ENCODE measurements at regions not wholly inside any gene's neighbourhood (a gene's known extent, or its start where the extent isn't known, plus 50 kb on each side); places are given as distances from the start of the nearest gene placed in this dataset.

DNA sequence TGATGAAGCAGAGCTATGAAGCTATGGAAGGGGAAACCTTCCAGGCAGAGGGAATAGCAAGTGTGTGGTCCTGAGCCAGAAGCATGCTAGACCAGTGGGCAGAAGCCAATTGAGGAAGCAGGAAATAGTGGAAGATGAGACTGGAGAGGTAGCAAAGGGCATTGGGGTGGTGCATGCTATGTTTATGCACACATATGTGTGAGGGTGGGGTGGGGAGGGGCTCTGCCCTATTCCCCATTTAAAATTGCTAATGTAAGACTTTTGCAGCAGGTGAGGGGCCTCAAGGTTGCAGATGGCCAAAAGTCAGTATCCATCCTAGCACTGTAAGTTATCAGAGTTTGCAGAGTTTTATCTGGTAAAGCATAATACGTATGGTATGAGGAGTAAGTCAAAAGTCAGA is 626.6 kb upstream of the KIRREL3 start:
- H3K79me2 ChIP-seq (ENCODE audit: control insufficient read depth, insufficient read depth, low read length): no peaks in the 10 kb centered on the region
- no peaks in the 10 kb centered on the region for H3K27me3 ChIP-seq (ENCODE audit: control insufficient read depth in 2 of 2, insufficient read depth in 2 of 2, low read length in 2 of 2)
- dilution Hi-C loops (cut with MboI; ENCODE audit: extremely low pct_ligation_motif_present, low sequenced_read_pairs) (no loop called here), intact Hi-C loops (cut with micrococcal nuclease) (no loop called here)
- H3K4me1 ChIP-seq (ENCODE audit: control insufficient read depth, extremely low read depth, insufficient read depth, low read length): no peaks in the 10 kb centered on the region
- no peak overlapping the region for H3K4me3 ChIP-seq (replicated peaks in 1 of 3; ENCODE audit: insufficient read depth in 1 of 3, low read depth in 1 of 3, low read length in 3 of 3)
- no peak overlapping the region for H3K4me2 ChIP-seq (ENCODE audit: insufficient read depth, low read length)
- ChIA-PET POLR2A (no interaction called here), CTCF (no interaction called here)
- no peaks in the 10 kb centered on the region for H4K20me1 ChIP-seq (replicated peaks; ENCODE audit: control insufficient read depth, extremely low read depth, insufficient read depth, low read length)
- BruUV-seq (replicated peaks): no TSS peak
- H3K9me1 ChIP-seq (replicated peaks; ENCODE audit: control insufficient read depth, extremely low read depth, insufficient read depth, low read length): no peaks in the 10 kb centered on the region
- H3K27ac ChIP-seq (ENCODE audit: insufficient read depth, low read depth, low read length): no peak overlapping the region
- no peak for DNase-seq (ENCODE audit: low read depth, low spot score)
- H3K9ac ChIP-seq (replicated peaks; ENCODE audit: extremely low read depth, insufficient read depth, low read length): no peak overlapping the region
- H3K9me3 ChIP-seq (replicated peaks; ENCODE audit: control insufficient read depth, insufficient read depth, low read length): no peaks in the 10 kb centered on the region
- TF ChIP-seq MAX (IDR thresholded peaks at IDR 0.05; ENCODE audit: insufficient read depth, insufficient read length) (no peak), GATA2 (IDR thresholded peaks at IDR 0.05; ENCODE audit: insufficient read depth, insufficient read length, low read depth, low read length) (no peak), MYC (IDR thresholded peaks at IDR 0.05; ENCODE audit: low read depth, low read length) (no peak)
- H2AFZ ChIP-seq (ENCODE audit: low read depth, low read length): no peak overlapping the region
- FAIRE-seq: no peak
- H3K36me3 ChIP-seq (ENCODE audit: control insufficient read depth in 2 of 2, extremely low read depth in 1 of 2, insufficient read depth in 2 of 2, low read length in 2 of 2): no peaks in the 10 kb centered on the region

GRCh38 chr11:127625402-127625801 is 624.8 kb upstream of the KIRREL3 start:
- BruUV-seq (replicated peaks): no TSS peak
- ChIA-PET CTCF (no interaction called here), POLR2A (no interaction called here)
- Histone ChIP-seq H3K9me3 (replicated peaks; ENCODE audit: control insufficient read depth, insufficient read depth, low read length) (no peaks in the 10 kb centered on the region), H2AFZ (ENCODE audit: low read depth, low read length) (no peak overlapping the region), H4K20me1 (replicated peaks; ENCODE audit: control insufficient read depth, extremely low read depth, insufficient read depth, low read length) (no peaks in the 10 kb centered on the region), H3K27ac (ENCODE audit: insufficient read depth, low read depth, low read length) (no peak overlapping the region), H3K27me3 (ENCODE audit: control insufficient read depth in 2 of 2, insufficient read depth in 2 of 2, low read length in 2 of 2) (no peaks in the 10 kb centered on the region), H3K36me3 (ENCODE audit: control insufficient read depth in 2 of 2, extremely low read depth in 1 of 2, insufficient read depth in 2 of 2, low read length in 2 of 2) (no peaks in the 10 kb centered on the region), H3K79me2 (ENCODE audit: control insufficient read depth, insufficient read depth, low read length) (no peaks in the 10 kb centered on the region), H3K4me2 (ENCODE audit: insufficient read depth, low read length) (no peak overlapping the region), H3K4me3 (replicated peaks in 1 of 3; ENCODE audit: insufficient read depth in 1 of 3, low read depth in 1 of 3, low read length in 3 of 3) (no peak overlapping the region), H3K9me1 (replicated peaks; ENCODE audit: control insufficient read depth, extremely low read depth, insufficient read depth, low read length) (no peaks in the 10 kb centered on the region), H3K9ac (replicated peaks; ENCODE audit: extremely low read depth, insufficient read depth, low read length) (no peak overlapping the region), H3K4me1 (ENCODE audit: control insufficient read depth, extremely low read depth, insufficient read depth, low read length) (peaks cover 3% of the 10 kb centered on the region)
- DNase-seq (ENCODE audit: low read depth, low spot score) (no peak), FAIRE-seq (no peak)
- TF ChIP-seq MAX (IDR thresholded peaks at IDR 0.05; ENCODE audit: insufficient read depth, insufficient read length) (no peak), MYC (IDR thresholded peaks at IDR 0.05; ENCODE audit: low read depth, low read length) (no peak), POLR2AphosphoS5 (IDR thresholded peaks at IDR 0.05; ENCODE audit: insufficient read depth, low read depth, low read length) (no peak), EZH2 (IDR thresholded peaks at IDR 0.05; ENCODE audit: borderline replicate concordance, low read depth, low read length, severe bottlenecking) (no peak), FOS (IDR thresholded peaks at IDR 0.05; ENCODE audit: borderline replicate concordance, insufficient read depth, low read length) (no peak), POLR2A (IDR thresholded peaks at IDR 0.05; ENCODE audit: low read depth, low read length) (no peak)
- dilution Hi-C loops (cut with MboI; ENCODE audit: extremely low pct_ligation_motif_present, low sequenced_read_pairs): no loop called here
- intact Hi-C loops (cut with micrococcal nuclease): no loop called here

Data from endothelial cell of umbilical vein (primary cell).